Vagina (tissue), 2 donors: ENCODE measurements at regions not wholly inside any gene's neighbourhood (a gene's known extent, or its start where the extent isn't known, plus 50 kb on each side); places are given as distances from the start of the nearest gene placed in this dataset.

Experiments used
- DNase-seq, 2 donors: peaks; one replicate each; pipeline ENCODE4 v3.0.0-alpha.2; 2017; ENCODE audit errors: extremely low spot score in 2 of 2
- H3K27ac ChIP-seq: fragments of 200-600 bp; sonication (generic); one replicate; pipeline ENCODE4 v1.5.1; 2019
- H3K27me3 ChIP-seq: fragments of 200-600 bp; sonication (generic); one replicate; pipeline ENCODE4 v1.5.1; 2019
- H3K36me3 ChIP-seq, 2 donors: fragments of 200-600 bp; sonication (generic); one replicate each; pipeline ENCODE4 v1.5.1; 2017 to 2019
- H3K4me1 ChIP-seq: fragments of 200-600 bp; sonication (generic); one replicate; pipeline ENCODE4 v1.5.1; 2019
- H3K4me3 ChIP-seq, 2 donors: fragments of 200-600 bp; sonication (generic); 1 replicate in 1 of 2; 2 replicates in 1 of 2; pipeline ENCODE4 v1.5.1; 2016 to 2019
- H3K9me3 ChIP-seq: fragments of 200-600 bp; sonication (generic); one replicate; pipeline ENCODE4 v1.5.1; 2019
- CTCF ChIP-seq, 3 experiments: fragments of 450-650 bp in 2 of 3; fragments of 200-600 bp in 1 of 3; sonication (generic) in 1 of 3; IDR thresholded peaks; one replicate each; pipeline ENCODE4 v1.5.1; 2017 to 2019; ENCODE audit warnings: antibody characterized with exemption in 3 of 3, mild to moderate bottlenecking in 2 of 3, moderate library complexity in 2 of 3
- POLR2A ChIP-seq, 2 donors: fragments of 450-650 bp; IDR thresholded peaks; one replicate each; pipeline ENCODE4 v1.6.1; 2017; ENCODE audit warnings: antibody characterized with exemption in 2 of 2, mild to moderate bottlenecking in 2 of 2, moderate library complexity in 2 of 2
- POLR2AphosphoS5 ChIP-seq, 2 donors: sonication (generic); formaldehyde crosslinking; IDR thresholded peaks; one replicate each; pipeline ENCODE4 v1.9.0; 2017; ENCODE audit warnings: antibody characterized with exemption in 2 of 2, mild to moderate bottlenecking in 2 of 2, low read depth in 1 of 2; ENCODE audit not compliant: insufficient read depth in 1 of 2
- intact Hi-C: fragments of 100-400 bp; cut with DNase I; formaldehyde crosslinking; loops from one replicate; pipeline ENCODE4 v1.15.1; 2023

- peak in 1 of 2 donors; percentile 67 for DNase-seq
These were observed 209.0 kb upstream of the ZMIZ1 start for GRCh38 chr10:78859769-78860168.

GRCh38 chr10:78860260-78860914 is 208.4 kb upstream of the ZMIZ1 start:
- peaks cover 5% of the 10 kb centered on the region for H3K4me1 ChIP-seq
- peak; percentile 46 to 64 for DNase-seq
- H3K9me3 ChIP-seq: no peaks in the 10 kb centered on the region
- H3K27me3 ChIP-seq: no peaks in the 10 kb centered on the region
- H3K36me3 ChIP-seq: no peaks in the 10 kb centered on the region
- no peak overlapping the region for H3K27ac ChIP-seq
- intact Hi-C loops: no loop called here
- TF ChIP-seq CTCF (IDR thresholded peaks at IDR 0.05): no peak
- TF ChIP-seq POLR2AphosphoS5 (IDR thresholded peaks at IDR 0.05; ENCODE audit: insufficient read depth in 1 of 2, low read depth in 1 of 2): no peak
- no peak for TF ChIP-seq POLR2A (IDR thresholded peaks at IDR 0.05)
- H3K4me3 ChIP-seq: no peak overlapping the region

More at GRCh38 chr10:78859769-78860168, 209.0 kb upstream of the ZMIZ1 start:
- Histone ChIP-seq H3K27ac (no peak overlapping the region), H3K27me3 (no peaks in the 10 kb centered on the region), H3K36me3 (no peaks in the 10 kb centered on the region), H3K4me1 (peaks cover 5% of the 10 kb centered on the region), H3K9me3 (no peaks in the 10 kb centered on the region), H3K4me3 (no peak overlapping the region)
- intact Hi-C loops: no loop called here
- TF ChIP-seq POLR2AphosphoS5 (IDR thresholded peaks at IDR 0.05; ENCODE audit: insufficient read depth in 1 of 2, low read depth in 1 of 2) (no peak), POLR2A (IDR thresholded peaks at IDR 0.05) (no peak), CTCF (IDR thresholded peaks at IDR 0.05) (no peak)

- H3K27ac ChIP-seq: no peak overlapping the region
- intact Hi-C loops: no loop called here
- peak; percentile 77 to 88 for DNase-seq
- no peaks in the 10 kb centered on the region for H3K9me3 ChIP-seq
- TF ChIP-seq POLR2A (IDR thresholded peaks at IDR 0.05): no peak
- no peak for TF ChIP-seq POLR2AphosphoS5 (IDR thresholded peaks at IDR 0.05; ENCODE audit: insufficient read depth in 1 of 2, low read depth in 1 of 2)
- no peak for TF ChIP-seq CTCF (IDR thresholded peaks at IDR 0.05)
- H3K4me3 ChIP-seq: no peak overlapping the region
- H3K27me3 ChIP-seq: no peaks in the 10 kb centered on the region
- H3K4me1 ChIP-seq: peaks cover under 1% of the 10 kb centered on the region
- H3K36me3 ChIP-seq: no peaks in the 10 kb centered on the region
These were observed 207.0 kb upstream of the ZMIZ1 start for GRCh38 chr10:78861529-78862327.

- no peaks in the 10 kb centered on the region for H3K9me3 ChIP-seq
- H3K27me3 ChIP-seq: no peaks in the 10 kb centered on the region
- no peaks in the 10 kb centered on the region for H3K36me3 ChIP-seq
- DNase-seq: no peak
- H3K4me3 ChIP-seq: no peak overlapping the region
- no peak overlapping the region for H3K27ac ChIP-seq
- intact Hi-C loops: no loop called here
- H3K4me1 ChIP-seq: no peaks in the 10 kb centered on the region
- TF ChIP-seq POLR2AphosphoS5 (IDR thresholded peaks at IDR 0.05; ENCODE audit: insufficient read depth in 1 of 2, low read depth in 1 of 2): no peak
- TF ChIP-seq CTCF (IDR thresholded peaks at IDR 0.05): no peak
- no peak for TF ChIP-seq POLR2A (IDR thresholded peaks at IDR 0.05)
These were observed 206.5 kb upstream of the ZMIZ1 start for GRCh38 chr10:78862328-78862640.
